GM18499 (cell line): ENCODE measurements at regions not wholly inside any gene's neighbourhood (a gene's known extent, or its start where the extent isn't known, plus 50 kb on each side); places are given as distances from the start of the nearest gene placed in this dataset.

Experiments
- ATAC-seq: cut with Tn5 transposase; IDR thresholded peaks from one replicate; pipeline ENCODE4 v1.9.1; 2021; ENCODE audit warnings: moderate number of reproducible peaks; ENCODE audit not compliant: insufficient read depth, unreplicated experiment

GRCh38 chr13:100822871-100823443 is 148.4 kb upstream of the TMTC4 start:
- no peak for ATAC-seq

GRCh38 chr13:100818711-100819110 is 144.1 kb upstream of the TMTC4 start:
- no peak for ATAC-seq

- ATAC-seq = no peak
Observed at GRCh38 chr13:100817928-100818327, 143.3 kb upstream of the TMTC4 start.

GRCh38 chr13:100815476-100816046 is 141.0 kb upstream of the TMTC4 start:
- no peak for ATAC-seq

- ATAC-seq = no peak
Observed at GRCh38 chr13:100812982-100813584, 138.5 kb upstream of the TMTC4 start.

GRCh38 chr13:100811928-100812327 is 137.3 kb upstream of the TMTC4 start:
- no peak for ATAC-seq

GRCh38 chr13:100811024-100811865 is 136.7 kb upstream of the TMTC4 start:
- ATAC-seq = no peak

- no peak for ATAC-seq
Observed at GRCh38 chr13:100810481-100810880, 135.9 kb upstream of the TMTC4 start.

- no peak for ATAC-seq
Observed at GRCh38 chr13:100809856-100810255, 135.3 kb upstream of the TMTC4 start.

- no peak for ATAC-seq
Observed at GRCh38 chr13:100809129-100809390, 134.5 kb upstream of the TMTC4 start.

- ATAC-seq = no peak
Observed at GRCh38 chr13:100808330-100809128, 133.9 kb upstream of the TMTC4 start.

GRCh38 chr13:100803091-100803490 is 128.5 kb upstream of the TMTC4 start:
- ATAC-seq = no peak

- ATAC-seq = no peak
Observed at GRCh38 chr13:100800283-100800875, 125.8 kb upstream of the TMTC4 start.

GRCh38 chr13:100798739-100799361 is 124.3 kb upstream of the TMTC4 start:
- ATAC-seq = no peak

- no peak for ATAC-seq
Observed at GRCh38 chr13:100797921-100798320, 123.3 kb upstream of the TMTC4 start.

GRCh38 chr13:100796463-100796862 is 121.9 kb upstream of the TMTC4 start:
- no peak for ATAC-seq

GRCh38 chr13:100794575-100794974 is 120.0 kb upstream of the TMTC4 start:
- ATAC-seq = no peak

- no peak for ATAC-seq
Observed at GRCh38 chr13:100790405-100790804, 115.8 kb upstream of the TMTC4 start.

GRCh38 chr13:100789968-100790367 is 115.4 kb upstream of the TMTC4 start:
- no peak for ATAC-seq

- ATAC-seq = no peak
Observed at GRCh38 chr13:100789481-100789880, 114.9 kb upstream of the TMTC4 start.
